KMS-11 (cell line): ENCODE measurements at regions not wholly inside any gene's neighbourhood (a gene's known extent, or its start where the extent isn't known, plus 50 kb on each side); places are given as distances from the start of the nearest gene placed in this dataset.

Experiments
- H2AFZ ChIP-seq: fragments of 200-600 bp; sonication (generic); 2 replicates; pipeline ENCODE4 v1.6.1; 2016; ENCODE audit warnings: antibody characterized with exemption, mixed run types, low read depth
- H3K27ac ChIP-seq: fragments of 200-600 bp; sonication (generic); 2 replicates; pipeline ENCODE4 v1.6.1; 2016; ENCODE audit warnings: mild to moderate bottlenecking, mixed run types
- H3K27me3 ChIP-seq: fragments of 200-600 bp; sonication (generic); 2 replicates; pipeline ENCODE4 v1.6.1; 2017; ENCODE audit warnings: mild to moderate bottlenecking, low read depth, mixed run types, moderate library complexity; ENCODE audit not compliant: insufficient read depth
- H3K36me3 ChIP-seq: fragments of 200-600 bp; sonication (generic); 2 replicates; pipeline ENCODE4 v1.6.1; 2017; ENCODE audit warnings: mild to moderate bottlenecking, mixed run types; ENCODE audit not compliant: insufficient read depth
- H3K4me1 ChIP-seq: fragments of 200-600 bp; sonication (generic); 2 replicates; pipeline ENCODE4 v1.6.1; 2016; ENCODE audit warnings: mild to moderate bottlenecking, low read depth, mixed run types; ENCODE audit not compliant: poor library complexity, severe bottlenecking
- H3K4me2 ChIP-seq: fragments of 200-600 bp; sonication (generic); 2 replicates; pipeline ENCODE4 v1.7.0; 2016; ENCODE audit warnings: mild to moderate bottlenecking, mixed run types
- H3K4me3 ChIP-seq: fragments of 200-600 bp; sonication (generic); IDR thresholded peaks from 2 replicates; pipeline ENCODE4 v1.6.1; 2017; ENCODE audit warnings: low read depth, low read length, mixed read lengths; ENCODE audit not compliant: insufficient read depth
- H3K79me2 ChIP-seq: fragments of 200-600 bp; sonication (generic); 2 replicates; pipeline ENCODE4 v1.6.1; 2016; ENCODE audit warnings: low read depth, mixed run types; ENCODE audit not compliant: insufficient read depth
- H3K9ac ChIP-seq: fragments of 200-600 bp; sonication (generic); 2 replicates; pipeline ENCODE4 v1.6.1; 2016; ENCODE audit warnings: mild to moderate bottlenecking, mixed run types
- H4K20me1 ChIP-seq: fragments of 200-600 bp; sonication (generic); 2 replicates; pipeline ENCODE4 v1.6.1; 2016; ENCODE audit warnings: mild to moderate bottlenecking, mixed run types; ENCODE audit not compliant: insufficient read depth
- CTCF ChIP-seq: fragments of 200-600 bp; sonication (generic); conservative IDR thresholded peaks from 2 replicates; pipeline ENCODE4 v1.6.1; 2017; ENCODE audit warnings: low read depth, mild to moderate bottlenecking, antibody characterized with exemption, low read length, moderate library complexity, mixed read lengths

- no peak overlapping the region for H3K4me2 ChIP-seq
- no peaks in the 10 kb centered on the region for H3K27me3 ChIP-seq
- H3K4me3 ChIP-seq = no peak overlapping the region
- H3K36me3 ChIP-seq = no peaks in the 10 kb centered on the region
- no peak overlapping the region for H3K9ac ChIP-seq
- TF ChIP-seq CTCF = no peak
- H2AFZ ChIP-seq = no peak overlapping the region
- no peaks in the 10 kb centered on the region for H3K79me2 ChIP-seq
- no peak overlapping the region for H3K27ac ChIP-seq
- no peaks in the 10 kb centered on the region for H4K20me1 ChIP-seq
- H3K4me1 ChIP-seq = no peaks in the 10 kb centered on the region
Measured at GRCh38 chr7:153445641-153446040, 606.6 kb upstream of the DPP6 start.

DNA sequence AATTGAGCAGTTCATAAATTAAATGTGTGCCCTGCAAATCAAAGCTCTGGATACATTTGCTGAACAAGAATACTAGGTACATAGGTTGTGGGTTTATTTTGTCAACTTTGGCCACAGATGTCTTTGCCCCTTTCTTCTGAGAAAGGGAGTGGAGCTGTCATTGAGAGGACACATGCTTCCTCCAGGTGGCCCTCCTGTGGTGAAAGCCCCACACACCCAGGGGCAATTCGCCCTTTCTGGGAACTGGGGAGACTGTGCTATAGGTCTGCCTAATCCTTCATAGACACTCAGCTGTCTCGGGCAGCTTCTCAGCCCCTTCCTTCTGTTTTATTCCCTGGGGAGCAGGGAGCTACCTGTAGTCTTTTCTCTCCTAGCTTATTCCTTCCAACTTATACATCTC, 605.7 kb upstream of the DPP6 start:
- no peaks in the 10 kb centered on the region for H4K20me1 ChIP-seq
- no peaks in the 10 kb centered on the region for H3K27me3 ChIP-seq
- H3K4me3 ChIP-seq = no peak overlapping the region
- H2AFZ ChIP-seq = no peak overlapping the region
- H3K27ac ChIP-seq = no peak overlapping the region
- H3K4me1 ChIP-seq = no peaks in the 10 kb centered on the region
- H3K36me3 ChIP-seq = no peaks in the 10 kb centered on the region
- no peak overlapping the region for H3K9ac ChIP-seq
- TF ChIP-seq CTCF = no peak
- no peak overlapping the region for H3K4me2 ChIP-seq
- H3K79me2 ChIP-seq = no peaks in the 10 kb centered on the region

DNA sequence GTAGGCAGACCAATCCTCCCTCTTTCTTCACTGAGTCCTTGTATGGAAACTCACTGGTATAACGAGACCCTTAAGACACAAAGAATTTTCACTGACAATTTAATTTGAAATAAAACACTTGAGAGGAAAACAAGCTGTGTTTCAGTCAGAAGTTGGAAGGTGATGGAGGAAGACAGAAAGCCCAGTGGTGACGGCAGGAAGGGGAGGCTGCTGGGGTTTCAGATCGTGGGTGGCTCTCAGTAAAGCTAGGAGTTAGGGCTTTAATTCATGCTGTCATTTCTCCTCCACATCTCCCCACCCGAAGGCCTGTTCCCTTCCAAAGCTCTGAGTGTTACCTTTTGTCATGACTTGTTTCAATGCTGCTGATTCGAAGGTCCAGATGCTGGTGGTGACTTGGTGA, 605.2 kb upstream of the DPP6 start:
- H3K9ac ChIP-seq = no peak overlapping the region
- no peaks in the 10 kb centered on the region for H3K27me3 ChIP-seq
- no peaks in the 10 kb centered on the region for H3K79me2 ChIP-seq

DNA sequence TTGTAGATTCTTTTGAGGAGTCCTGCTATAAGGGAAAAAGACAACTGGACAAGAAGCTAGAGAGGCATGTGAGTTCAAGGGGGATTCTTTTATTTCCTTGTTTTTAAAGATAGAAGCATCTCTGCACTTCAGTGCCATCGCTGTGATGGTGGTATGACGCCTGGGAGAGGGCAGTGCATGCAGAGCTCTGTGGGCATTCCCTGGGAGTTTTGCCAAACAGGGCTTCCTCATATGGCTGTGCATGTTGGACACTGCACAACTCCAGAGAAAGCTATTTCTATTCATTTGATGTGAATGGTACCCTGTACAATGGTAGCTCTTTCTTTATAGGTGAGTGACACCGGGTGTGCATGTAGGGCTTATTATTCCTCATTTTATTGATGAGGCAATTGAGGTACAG, 599.5 kb upstream of the DPP6 start:
- no peak for TF ChIP-seq CTCF
- Histone ChIP-seq H3K4me3 (no peak overlapping the region), H3K9ac (no peak overlapping the region)

More for the DNA sequence above, 605.2 kb upstream of the DPP6 start:
- no peak overlapping the region for H3K27ac ChIP-seq
- H3K4me3 ChIP-seq = no peak overlapping the region
- H2AFZ ChIP-seq = no peak overlapping the region
- no peak overlapping the region for H3K4me2 ChIP-seq
- no peaks in the 10 kb centered on the region for H4K20me1 ChIP-seq
- no peaks in the 10 kb centered on the region for H3K36me3 ChIP-seq
- no peaks in the 10 kb centered on the region for H3K4me1 ChIP-seq
- no peak for TF ChIP-seq CTCF

DNA sequence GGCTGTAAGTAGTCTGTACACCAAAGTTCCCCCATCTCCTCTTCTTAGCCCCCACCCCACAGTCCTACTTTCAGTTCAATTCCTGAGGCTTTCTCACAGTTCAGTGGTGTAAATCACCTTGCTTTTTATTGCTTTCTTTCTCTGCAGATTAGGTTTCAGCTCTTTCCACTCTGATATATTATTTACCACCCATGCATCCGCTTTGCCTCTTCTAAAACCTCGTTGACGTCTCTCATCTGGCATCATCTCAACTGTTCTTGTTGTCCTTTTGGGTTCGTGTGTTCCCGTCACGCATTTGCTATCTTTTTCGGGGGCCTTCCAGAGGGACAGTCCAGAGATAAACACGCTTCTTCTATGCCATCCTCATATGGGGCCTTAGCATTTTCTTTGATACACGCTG, 597.9 kb upstream of the DPP6 start:
- no peak overlapping the region for H3K27ac ChIP-seq
- no peaks in the 10 kb centered on the region for H3K4me1 ChIP-seq
- no peak overlapping the region for H2AFZ ChIP-seq
- no peaks in the 10 kb centered on the region for H4K20me1 ChIP-seq
- H3K27me3 ChIP-seq = no peaks in the 10 kb centered on the region
- no peak overlapping the region for H3K9ac ChIP-seq
- no peaks in the 10 kb centered on the region for H3K36me3 ChIP-seq
- TF ChIP-seq CTCF = no peak
- no peaks in the 10 kb centered on the region for H3K79me2 ChIP-seq
- no peak overlapping the region for H3K4me3 ChIP-seq
- no peak overlapping the region for H3K4me2 ChIP-seq

More for the DNA sequence above, 599.5 kb upstream of the DPP6 start:
- H2AFZ ChIP-seq = no peak overlapping the region
- H3K27me3 ChIP-seq = no peaks in the 10 kb centered on the region
- H3K4me2 ChIP-seq = no peak overlapping the region
- H3K79me2 ChIP-seq = no peaks in the 10 kb centered on the region
- no peaks in the 10 kb centered on the region for H3K36me3 ChIP-seq
- no peaks in the 10 kb centered on the region for H3K4me1 ChIP-seq
- H4K20me1 ChIP-seq = no peaks in the 10 kb centered on the region
- H3K27ac ChIP-seq = no peak overlapping the region
